RWPE1 (cell line): ENCODE measurements at regions not wholly inside any gene's neighbourhood (a gene's known extent, or its start where the extent isn't known, plus 50 kb on each side); places are given as distances from the start of the nearest gene placed in this dataset.

ENCODE experiments used
- CTCF ChIA-PET: fragments of 350-600 bp; sonication (Branson Sonifier 250); formaldehyde crosslinking; extraction: SDS; loops from one replicate; lab custom pipeline; 2021; lab: Yijun Ruan, JAX
- POLR2A ChIA-PET: fragments of 400-600 bp; formaldehyde crosslinking; extraction: SDS; loops from one replicate; lab custom pipeline; 2020; ENCODE audit warnings: antibody characterized with exemption; ENCODE audit not compliant: low non-redundant PET; lab: Yijun Ruan, JAX
- DNase-seq: peaks from one replicate; pipeline ENCODE4 v3.0.0; 2012; ENCODE audit warnings: low spot score
- H3K27ac ChIP-seq: fragments of 450-650 bp; 2 replicates; pipeline ENCODE4 v1.5.1; 2017
- TF ChIP-seq, protein P1 (sequence below): fragments of 450-650 bp; conservative IDR thresholded peaks from 2 replicates; pipeline ENCODE4 v1.5.1; 2017; ENCODE audit warnings: low read depth, mild to moderate bottlenecking

DNA sequence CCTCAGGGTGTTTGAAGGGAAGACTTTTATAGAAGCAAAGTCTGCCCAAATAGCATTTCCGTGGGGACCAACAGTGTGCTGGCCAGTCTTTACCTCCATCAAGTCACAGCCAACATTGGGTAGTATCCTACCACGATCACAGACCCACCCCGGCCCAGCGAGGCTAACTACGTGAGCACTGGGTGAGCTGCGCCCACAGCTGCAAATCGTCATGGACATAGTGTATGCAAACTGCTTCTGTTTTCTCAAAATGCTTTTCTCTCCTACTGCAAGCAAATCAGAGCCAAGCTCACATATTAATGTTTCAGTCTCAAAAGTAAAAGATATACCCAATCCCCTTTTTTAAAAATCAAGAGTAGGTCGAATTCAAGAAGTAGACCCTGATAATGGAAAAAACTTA, 592.8 kb upstream of the CDH4 start:
- TF ChIP-seq, protein P1, sequence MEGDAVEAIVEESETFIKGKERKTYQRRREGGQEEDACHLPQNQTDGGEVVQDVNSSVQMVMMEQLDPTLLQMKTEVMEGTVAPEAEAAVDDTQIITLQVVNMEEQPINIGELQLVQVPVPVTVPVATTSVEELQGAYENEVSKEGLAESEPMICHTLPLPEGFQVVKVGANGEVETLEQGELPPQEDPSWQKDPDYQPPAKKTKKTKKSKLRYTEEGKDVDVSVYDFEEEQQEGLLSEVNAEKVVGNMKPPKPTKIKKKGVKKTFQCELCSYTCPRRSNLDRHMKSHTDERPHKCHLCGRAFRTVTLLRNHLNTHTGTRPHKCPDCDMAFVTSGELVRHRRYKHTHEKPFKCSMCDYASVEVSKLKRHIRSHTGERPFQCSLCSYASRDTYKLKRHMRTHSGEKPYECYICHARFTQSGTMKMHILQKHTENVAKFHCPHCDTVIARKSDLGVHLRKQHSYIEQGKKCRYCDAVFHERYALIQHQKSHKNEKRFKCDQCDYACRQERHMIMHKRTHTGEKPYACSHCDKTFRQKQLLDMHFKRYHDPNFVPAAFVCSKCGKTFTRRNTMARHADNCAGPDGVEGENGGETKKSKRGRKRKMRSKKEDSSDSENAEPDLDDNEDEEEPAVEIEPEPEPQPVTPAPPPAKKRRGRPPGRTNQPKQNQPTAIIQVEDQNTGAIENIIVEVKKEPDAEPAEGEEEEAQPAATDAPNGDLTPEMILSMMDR: no peak
- ChIA-PET CTCF (no interaction called here), POLR2A (no interaction called here)
- H3K27ac ChIP-seq: no peak overlapping the region
- no peak for DNase-seq

DNA sequence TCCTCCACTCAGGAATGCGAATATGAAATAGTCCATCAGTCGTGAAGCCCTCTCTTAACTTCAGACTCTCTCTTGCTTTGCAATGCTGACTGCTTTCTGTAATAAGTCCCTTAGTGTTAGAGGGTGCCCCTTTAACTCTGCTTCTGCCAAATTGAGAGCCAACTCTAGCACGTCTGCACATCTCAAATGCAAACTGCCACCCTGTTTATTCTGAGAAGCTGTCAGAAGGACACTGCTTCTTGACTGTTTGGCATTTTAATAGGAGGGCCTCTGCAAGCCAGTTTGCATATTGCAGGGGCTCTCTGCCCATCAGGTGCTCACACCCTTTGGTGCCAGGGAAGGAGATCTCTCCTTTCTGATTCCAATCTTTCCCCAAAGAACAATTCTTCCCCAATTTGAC, 589.8 kb upstream of the CDH4 start:
- CTCF ChIA-PET: no interaction called here
- POLR2A ChIA-PET: no interaction called here
- DNase-seq: no peak
- TF ChIP-seq, protein P1: no peak
- H3K27ac ChIP-seq: no peak overlapping the region

DNA sequence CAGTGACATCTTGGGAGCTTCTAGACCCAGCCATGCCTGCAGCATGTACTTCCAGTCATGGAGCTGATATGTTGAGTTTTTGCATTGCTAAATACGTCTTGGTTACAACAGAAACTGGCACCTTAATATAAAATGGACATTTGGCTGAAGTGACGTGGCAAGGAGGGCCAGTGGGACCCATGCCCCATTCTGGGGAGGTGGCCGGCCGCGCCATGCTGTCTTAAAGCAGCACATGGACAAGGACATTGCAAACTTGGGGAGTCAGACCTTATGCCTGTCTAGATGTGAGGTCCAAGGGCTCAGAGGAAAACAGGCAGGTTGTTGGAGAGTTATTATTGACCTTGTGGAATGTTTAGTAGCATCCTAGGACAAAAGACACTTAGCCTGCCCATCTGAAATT, 588.0 kb upstream of the CDH4 start:
- ChIA-PET POLR2A (no interaction called here), CTCF (interaction anchor here (0.9 kb wide), 1 partner anchor 208 kb away, joined by 3 read pairs; no protein-coding TSS in a partner anchor)
- H3K27ac ChIP-seq: no peak overlapping the region
- DNase-seq: no peak
- TF ChIP-seq, protein P1: no peak

DNA sequence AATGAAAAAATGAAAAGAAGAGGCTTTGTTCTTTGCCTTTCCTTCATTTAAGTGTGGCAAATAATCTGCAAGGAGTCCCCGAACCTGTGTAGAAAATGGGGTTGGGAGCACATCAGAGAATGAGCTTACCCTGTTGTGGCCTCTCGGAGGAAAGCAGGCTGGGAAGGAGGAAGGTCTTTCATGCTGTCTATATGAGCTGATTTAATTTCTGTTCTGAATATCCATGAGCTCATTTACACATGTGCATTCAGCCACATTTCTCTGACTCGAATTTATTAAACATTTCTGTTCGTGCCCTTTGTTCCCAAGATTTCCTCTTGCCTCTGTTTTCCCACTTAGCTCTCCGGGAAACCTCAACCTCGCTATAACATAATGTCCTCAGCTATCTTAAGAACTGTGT, 584.4 kb upstream of the CDH4 start:
- POLR2A ChIA-PET: no interaction called here
- no peak for DNase-seq
- no peak overlapping the region for H3K27ac ChIP-seq
- TF ChIP-seq, protein P1: no peak
- CTCF ChIA-PET: interaction anchor here (0.9 kb wide), 1 partner anchor 21 kb away, joined by 3 read pairs; no protein-coding TSS in a partner anchor

DNA sequence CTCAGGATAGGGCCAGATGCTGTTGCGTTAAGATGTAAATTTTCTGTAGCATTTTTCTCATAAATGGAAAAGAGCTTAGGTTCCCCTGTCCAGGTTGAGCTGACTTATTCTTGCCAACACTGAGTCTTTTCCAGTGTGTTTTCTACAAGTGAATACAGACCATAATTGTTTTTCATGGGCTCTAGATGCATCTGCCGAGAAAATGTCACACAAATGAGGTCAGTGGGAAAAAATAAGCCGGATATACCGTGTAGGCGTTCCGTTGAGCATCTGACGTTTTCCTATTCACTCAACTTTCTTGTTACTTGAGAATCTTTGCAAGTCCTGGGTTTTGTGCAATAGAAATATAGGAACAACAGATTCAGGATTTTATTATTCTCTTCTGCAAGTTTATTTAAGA, 582.9 kb upstream of the CDH4 start:
- no peak for DNase-seq
- ChIA-PET POLR2A (no interaction called here), CTCF (interaction anchor here (0.6 kb wide), 1 partner anchor 24 kb away, joined by 5 read pairs; no protein-coding TSS in a partner anchor)

DNA sequence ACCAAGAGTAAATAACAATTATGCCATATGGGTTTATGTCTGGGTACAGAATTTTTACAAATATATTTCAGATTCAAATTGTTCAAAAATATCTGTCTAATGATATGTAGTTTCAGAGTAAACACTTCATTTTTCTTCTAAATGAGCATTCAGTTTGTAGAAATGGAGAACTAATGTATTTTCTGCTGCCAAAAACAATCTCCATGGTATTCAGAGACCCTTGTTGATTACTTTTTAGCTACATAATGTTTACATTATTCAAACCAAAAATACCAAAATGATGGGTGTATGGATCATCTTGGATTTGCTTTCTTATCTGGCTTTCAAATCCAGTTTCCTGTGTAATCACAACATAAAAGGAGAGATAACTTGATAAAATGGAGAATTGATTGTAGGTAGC, 576.0 kb upstream of the CDH4 start:
- TF ChIP-seq, protein P1: no peak
- DNase-seq: no peak
- ChIA-PET CTCF (interaction anchor here (0.6 kb wide), 1 partner anchor 807 kb away, joined by 3 read pairs; no protein-coding TSS in a partner anchor), POLR2A (no interaction called here)
- no peak overlapping the region for H3K27ac ChIP-seq

More for the DNA sequence above, 582.9 kb upstream of the CDH4 start:
- TF ChIP-seq, protein P1: no peak
- H3K27ac ChIP-seq: no peak overlapping the region
